Pancreas (tissue), 10 donors: ENCODE measurements at regions not wholly inside any gene's neighbourhood (a gene's known extent, or its start where the extent isn't known, plus 50 kb on each side); places are given as distances from the start of the nearest gene placed in this dataset.

Experiments used
- ATAC-seq, 4 donors: fragments of 200-7000 bp; cut with Tn5 transposase; one replicate each; pipeline versions ENCODE4 v1.8.0 to v1.9.1; 2020; ENCODE audit warnings: mild to moderate bottlenecking in 4 of 4, moderate library complexity in 4 of 4
- DNase-seq, 6 donors: peaks; one replicate each; pipeline ENCODE4 v3.0.0-alpha.2; 2020
- FAIRE-seq: peaks from 2 replicates; lab custom pipeline; 2012; peaks lifted over from hg19 to GRCh38; lab: Jason Lieb, UNC
- H3K27ac ChIP-seq, 4 donors: fragments of 200-600 bp; sonication (generic); 1 replicate in 3 of 4; 2 replicates in 1 of 4; pipeline versions ENCODE4 v1.5.0 to v1.8.0; 2020
- H3K27me3 ChIP-seq, 4 donors: fragments of 200-600 bp; one replicate each; pipeline ENCODE4 v1.8.0; 2021
- H3K36me3 ChIP-seq, 3 donors: fragments of 200-600 bp; sonication (generic) in 1 of 3; one replicate each; pipeline versions ENCODE4 v1.5.0 to v1.8.0; 2020 to 2021
- H3K4me1 ChIP-seq, 3 donors: fragments of 200-600 bp; one replicate each; pipeline ENCODE4 v1.8.0; 2021
- H3K4me3 ChIP-seq, 4 donors: fragments of 200-600 bp; sonication (generic) in 2 of 4; one replicate each; pipeline versions ENCODE4 v1.5.0 to v1.8.0; 2020 to 2021
- H3K9me3 ChIP-seq, 4 donors: fragments of 200-600 bp; one replicate each; pipeline ENCODE4 v1.8.0; 2021
- CTCF ChIP-seq, 4 donors: fragments of 200-600 bp; sonication (generic) in 3 of 4; IDR thresholded peaks; one replicate each; pipeline versions ENCODE4 v1.5.0 to v1.8.0; 2021; ENCODE audit warnings: antibody characterized with exemption in 4 of 4
- WGBS, 2 donors: extraction: QIAGEN DNeasy Blood & Tissue Kit; methylation state at CpG; one replicate each; pipeline ENCODE4 v1.1.7; 2013; 5-methylcytosine and 5-hydroxymethylcytosine counted together
- intact Hi-C, 3 donors: fragments of 100-400 bp; cut with DNase I; formaldehyde crosslinking; loops; one replicate each; pipeline versions ENCODE4 v1.11.1 to v1.14.2; 2022
- donor health status: healthy with polysubstance abuse.
- donor health status: DM: no; HTN: no; CAD: no; lungs with moderate emphysema.
- donor health status: DM: no; HTN: no; CAD: no.
- donor health status: control.
- donor health status: control.
- donor health status: Bipolar disorder and iron deficiency.
- donor health status: DM: yes; HTN: yes; CAD: no.
- donor health status: DM: no; HTN: no; CAD: no.
- donor health status: DM: no; HTN: no; CAD: no.
- donor health status: DM: yes; HTN: yes; CAD: no.

DNA sequence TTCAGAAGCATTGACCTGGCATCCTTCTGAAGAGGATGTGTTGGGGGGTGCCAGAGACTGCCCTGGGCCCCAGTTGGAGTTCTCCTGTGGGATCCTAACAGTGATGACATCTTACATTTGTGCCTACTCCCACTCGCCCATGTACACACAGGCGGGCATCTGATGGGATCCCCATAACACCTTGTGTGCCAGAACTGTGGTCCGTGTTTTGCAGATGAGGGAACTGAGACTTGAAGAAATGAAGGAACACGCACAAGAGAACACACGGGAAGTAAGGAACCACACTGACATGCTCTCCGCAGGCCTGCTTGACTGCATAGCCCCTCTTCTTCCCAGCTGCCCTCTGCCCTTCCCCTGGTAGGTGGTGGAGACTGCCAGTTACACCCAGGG lies 255.3 kb downstream of the MYCN start:
- H3K27me3 ChIP-seq = no peaks in the 10 kb centered on the region
- H3K36me3 ChIP-seq = no peaks in the 10 kb centered on the region
- H3K9me3 ChIP-seq = no peaks in the 10 kb centered on the region
- H3K4me1 ChIP-seq = no peaks in the 10 kb centered on the region
- intact Hi-C loops = no loop called here
- ATAC-seq (no peak), DNase-seq (no peak), FAIRE-seq (no peak)
- no peak for TF ChIP-seq CTCF (IDR thresholded peaks at IDR 0.05)
- no peak overlapping the region for H3K27ac ChIP-seq
- 86 to 91% methylated on average over 6 of the region's 6 CpGs for WGBS, 2 donors
- no peak overlapping the region for H3K4me3 ChIP-seq

GRCh38 chr2:16194931-16195680 lies 254.8 kb downstream of the MYCN start:
- intact Hi-C loops = no loop called here
- Histone ChIP-seq H3K27me3 (no peaks in the 10 kb centered on the region), H3K9me3 (no peaks in the 10 kb centered on the region), H3K36me3 (no peaks in the 10 kb centered on the region), H3K4me3 (no peak overlapping the region), H3K4me1 (no peaks in the 10 kb centered on the region), H3K27ac (no peak overlapping the region)
- ATAC-seq (no peak), FAIRE-seq (no peak), DNase-seq (no peak)
- TF ChIP-seq CTCF (IDR thresholded peaks at IDR 0.05) = no peak
- WGBS, 2 donors = 74 to 77% methylated on average over 6 of the region's 6 CpGs

DNA sequence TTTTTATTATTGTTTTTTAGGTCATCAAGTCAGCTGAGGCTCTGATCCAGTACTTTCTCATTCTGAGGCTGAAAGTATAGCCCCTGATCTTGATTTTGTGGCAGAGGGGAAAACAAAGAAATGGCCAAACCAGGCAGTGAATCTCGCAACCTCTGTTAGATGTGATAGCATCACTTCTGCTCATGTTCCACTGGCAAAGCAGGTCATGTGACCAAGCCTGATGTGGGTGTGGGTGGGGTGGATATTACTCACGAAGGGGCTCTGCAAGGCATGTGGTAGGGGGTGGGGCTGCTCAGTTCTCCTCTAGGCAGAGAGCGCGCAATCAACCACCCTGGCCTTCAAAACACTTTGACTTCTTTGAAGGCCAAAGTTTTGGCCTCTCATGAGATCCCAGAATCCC lies 254.2 kb downstream of the MYCN start:
- WGBS, 2 donors = 80 to 84% methylated on average over 4 of the region's 4 CpGs
- DNase-seq (no peak), FAIRE-seq (no peak), ATAC-seq (no peak)
- Histone ChIP-seq H3K27me3 (no peaks in the 10 kb centered on the region), H3K4me3 (no peak overlapping the region), H3K9me3 (no peaks in the 10 kb centered on the region), H3K27ac (no peak overlapping the region), H3K36me3 (no peaks in the 10 kb centered on the region), H3K4me1 (no peaks in the 10 kb centered on the region)
- no peak for TF ChIP-seq CTCF (IDR thresholded peaks at IDR 0.05)
- intact Hi-C loops = no loop called here

- Histone ChIP-seq H3K9me3 (no peaks in the 10 kb centered on the region), H3K4me1 (no peaks in the 10 kb centered on the region), H3K27ac (no peak overlapping the region), H3K36me3 (no peaks in the 10 kb centered on the region), H3K27me3 (no peaks in the 10 kb centered on the region), H3K4me3 (no peak overlapping the region)
- FAIRE-seq (no peak), ATAC-seq (no peak), DNase-seq (no peak)
- TF ChIP-seq CTCF (IDR thresholded peaks at IDR 0.05) = no peak
- 94 to 97% methylated on average over 1 of the region's 1 CpG for WGBS, 2 donors
- intact Hi-C loops = no loop called here
These were observed 253.7 kb downstream of the MYCN start for GRCh38 chr2:16194096-16194390.

- intact Hi-C loops = no loop called here
- no peak for FAIRE-seq
- 73 to 84% methylated on average over 10 of the region's 10 CpGs for WGBS, 2 donors
These were observed 252.3 kb downstream of the MYCN start for GRCh38 chr2:16192416-16193216.

More at GRCh38 chr2:16192416-16193216, 252.3 kb downstream of the MYCN start:
- no peaks in the 10 kb centered on the region for H3K4me1 ChIP-seq
- H3K27ac ChIP-seq = no peak overlapping the region
- no peaks in the 10 kb centered on the region for H3K36me3 ChIP-seq
- no peak for TF ChIP-seq CTCF (IDR thresholded peaks at IDR 0.05)
- H3K9me3 ChIP-seq = no peaks in the 10 kb centered on the region
- no peak for DNase-seq
- ATAC-seq = no peak
- H3K4me3 ChIP-seq = no peak overlapping the region
- no peaks in the 10 kb centered on the region for H3K27me3 ChIP-seq
